Testis (tissue), 2 donors: ENCODE measurements at regions not wholly inside any gene's neighbourhood (a gene's known extent, or its start where the extent isn't known, plus 50 kb on each side); places are given as distances from the start of the nearest gene placed in this dataset.
"Not testable (repeated sequence)": the region's sequence is repeated elsewhere in the genome, so short reads cannot be mapped to it uniquely, and the experiment has no call there.

Experiments
- POLR2A ChIP-seq: fragments of 450-650 bp; IDR thresholded peaks from one replicate; pipeline ENCODE4 v1.6.1; 2017; ENCODE audit warnings: antibody characterized with exemption, mild to moderate bottlenecking, moderate library complexity
- TF ChIP-seq, protein P1 (sequence below), 3 experiments: fragments of 450-650 bp in 2 of 3; fragments of 200-600 bp in 1 of 3; sonication (generic) in 1 of 3; IDR thresholded peaks; one replicate each; pipeline ENCODE4 v1.5.1; 2016 to 2019; ENCODE audit warnings: antibody characterized with exemption in 3 of 3, mild to moderate bottlenecking in 2 of 3, moderate library complexity in 1 of 3

DNA sequence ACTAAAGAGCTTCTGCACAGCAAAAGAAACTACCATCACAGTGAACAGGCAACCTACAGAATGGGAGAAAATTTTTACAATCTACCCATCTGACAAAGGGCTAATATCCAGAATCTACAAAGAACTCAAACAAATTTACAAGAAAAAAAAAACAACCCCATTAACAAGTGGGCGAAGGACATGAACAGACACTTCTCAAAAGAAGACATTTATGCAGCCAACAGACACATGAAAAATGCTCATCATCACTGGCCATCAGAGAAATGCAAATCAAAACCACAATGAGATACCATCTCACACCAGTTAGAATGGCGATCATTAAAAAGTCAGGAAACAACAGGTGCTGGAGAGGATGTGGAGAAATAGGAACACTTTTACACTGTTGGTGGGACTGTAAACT is 89.9 kb upstream of the TMEM164 start:
- TF ChIP-seq, protein P1, sequence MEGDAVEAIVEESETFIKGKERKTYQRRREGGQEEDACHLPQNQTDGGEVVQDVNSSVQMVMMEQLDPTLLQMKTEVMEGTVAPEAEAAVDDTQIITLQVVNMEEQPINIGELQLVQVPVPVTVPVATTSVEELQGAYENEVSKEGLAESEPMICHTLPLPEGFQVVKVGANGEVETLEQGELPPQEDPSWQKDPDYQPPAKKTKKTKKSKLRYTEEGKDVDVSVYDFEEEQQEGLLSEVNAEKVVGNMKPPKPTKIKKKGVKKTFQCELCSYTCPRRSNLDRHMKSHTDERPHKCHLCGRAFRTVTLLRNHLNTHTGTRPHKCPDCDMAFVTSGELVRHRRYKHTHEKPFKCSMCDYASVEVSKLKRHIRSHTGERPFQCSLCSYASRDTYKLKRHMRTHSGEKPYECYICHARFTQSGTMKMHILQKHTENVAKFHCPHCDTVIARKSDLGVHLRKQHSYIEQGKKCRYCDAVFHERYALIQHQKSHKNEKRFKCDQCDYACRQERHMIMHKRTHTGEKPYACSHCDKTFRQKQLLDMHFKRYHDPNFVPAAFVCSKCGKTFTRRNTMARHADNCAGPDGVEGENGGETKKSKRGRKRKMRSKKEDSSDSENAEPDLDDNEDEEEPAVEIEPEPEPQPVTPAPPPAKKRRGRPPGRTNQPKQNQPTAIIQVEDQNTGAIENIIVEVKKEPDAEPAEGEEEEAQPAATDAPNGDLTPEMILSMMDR (IDR thresholded peaks at IDR 0.05) = not testable (repeated sequence)
- TF ChIP-seq POLR2A = not testable (repeated sequence)
